ENCODE measurements at regions not wholly inside any gene's neighbourhood (a gene's known extent, or its start where the extent isn't known, plus 50 kb on each side); places are given as distances from the start of the nearest gene placed in this dataset.

DNA sequence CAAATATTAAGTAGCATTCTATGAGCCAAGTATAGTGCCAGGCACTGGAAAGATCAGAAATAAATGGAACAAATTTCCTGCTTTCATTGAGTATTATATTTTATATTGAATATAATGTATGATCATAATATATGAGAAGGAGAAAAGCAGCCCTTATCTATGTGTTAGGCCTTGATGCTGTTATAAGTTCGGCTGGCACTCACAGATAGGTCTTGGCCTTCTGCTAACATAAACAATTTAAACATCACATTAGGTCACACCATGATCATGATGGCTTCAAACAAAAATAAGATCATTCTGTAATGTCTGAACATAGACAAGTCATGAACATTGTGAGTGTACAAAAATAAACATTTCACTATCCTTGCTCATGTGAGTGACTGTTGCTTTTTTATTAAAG is 584.0 kb upstream of the ZNF385D start:
- no peak for TF ChIP-seq POLR2A (IDR thresholded peaks at IDR 0.05; ENCODE audit: low read length)
- TF ChIP-seq GATA1 (IDR thresholded peaks at IDR 0.05; ENCODE audit: low read depth, low read length), result no peak

All from erythroblast (primary cell).